ENCODE measurements at regions not wholly inside any gene's neighbourhood (a gene's known extent, or its start where the extent isn't known, plus 50 kb on each side); places are given as distances from the start of the nearest gene placed in this dataset.

- TF ChIP-seq, protein P1, sequence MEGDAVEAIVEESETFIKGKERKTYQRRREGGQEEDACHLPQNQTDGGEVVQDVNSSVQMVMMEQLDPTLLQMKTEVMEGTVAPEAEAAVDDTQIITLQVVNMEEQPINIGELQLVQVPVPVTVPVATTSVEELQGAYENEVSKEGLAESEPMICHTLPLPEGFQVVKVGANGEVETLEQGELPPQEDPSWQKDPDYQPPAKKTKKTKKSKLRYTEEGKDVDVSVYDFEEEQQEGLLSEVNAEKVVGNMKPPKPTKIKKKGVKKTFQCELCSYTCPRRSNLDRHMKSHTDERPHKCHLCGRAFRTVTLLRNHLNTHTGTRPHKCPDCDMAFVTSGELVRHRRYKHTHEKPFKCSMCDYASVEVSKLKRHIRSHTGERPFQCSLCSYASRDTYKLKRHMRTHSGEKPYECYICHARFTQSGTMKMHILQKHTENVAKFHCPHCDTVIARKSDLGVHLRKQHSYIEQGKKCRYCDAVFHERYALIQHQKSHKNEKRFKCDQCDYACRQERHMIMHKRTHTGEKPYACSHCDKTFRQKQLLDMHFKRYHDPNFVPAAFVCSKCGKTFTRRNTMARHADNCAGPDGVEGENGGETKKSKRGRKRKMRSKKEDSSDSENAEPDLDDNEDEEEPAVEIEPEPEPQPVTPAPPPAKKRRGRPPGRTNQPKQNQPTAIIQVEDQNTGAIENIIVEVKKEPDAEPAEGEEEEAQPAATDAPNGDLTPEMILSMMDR (conservative IDR thresholded peaks at IDR 0.05; ENCODE audit: low read length) = no peak
- TF ChIP-seq EZH2phosphoT487 (IDR thresholded peaks at IDR 0.05; ENCODE audit: borderline replicate concordance, low read depth, low read length) = no peak
Measured at GRCh38 chr10:113329121-113329596, 223.7 kb upstream of the HABP2 start.
